ENCODE measurements at regions not wholly inside any gene's neighbourhood (a gene's known extent, or its start where the extent isn't known, plus 50 kb on each side); places are given as distances from the start of the nearest gene placed in this dataset.

- H3K27me3 ChIP-seq: no peaks in the 10 kb centered on the region
Observed at GRCh38 chr1:39145331-39145965, 59.0 kb upstream of the MACF1 start.

GRCh38 chr1:39146681-39147080 lies 57.8 kb upstream of the MACF1 start:
- DNase-seq: no peak
- Histone ChIP-seq H3K9me3 (no peaks in the 10 kb centered on the region), H3K27ac (no peak overlapping the region), H3K4me3 (no peak overlapping the region), H3K36me3 (no peaks in the 10 kb centered on the region), H3K4me1 (peaks cover 3 to 52% (median 30%) of the 10 kb centered on the region in 4 donors), H3K27me3 (no peaks in the 10 kb centered on the region)
- TF ChIP-seq EP300 (IDR thresholded peaks at IDR 0.05) (no peak), POLR2AphosphoS5 (IDR thresholded peaks at IDR 0.05) (no peak), CTCF (IDR thresholded peaks at IDR 0.05) (no peak), POLR2A (IDR thresholded peaks at IDR 0.05) (no peak)
- intact Hi-C loops (cut with DNase I; ENCODE audit: low total_unique reads): no loop called here

More at GRCh38 chr1:39145331-39145965, 59.0 kb upstream of the MACF1 start:
- WGBS, 5 donors: 88 to 96% (median 92%) methylated on average over 2 of the region's 2 CpGs
- Histone ChIP-seq H3K4me1 (peaks cover 0 to 44% (median 30%) of the 10 kb centered on the region in 4 donors), H3K9me3 (no peaks in the 10 kb centered on the region), H3K27ac (no peak overlapping the region), H3K4me3 (no peak overlapping the region), H3K36me3 (no peaks in the 10 kb centered on the region)
- DNase-seq: no peak
- TF ChIP-seq EP300 (IDR thresholded peaks at IDR 0.05) (no peak), CTCF (IDR thresholded peaks at IDR 0.05) (no peak), POLR2AphosphoS5 (IDR thresholded peaks at IDR 0.05) (no peak), POLR2A (IDR thresholded peaks at IDR 0.05) (no peak)
- intact Hi-C loops (cut with DNase I; ENCODE audit: low total_unique reads): no loop called here

GRCh38 chr1:39147099-39148025 lies 57.1 kb upstream of the MACF1 start:
- H3K27me3 ChIP-seq: no peaks in the 10 kb centered on the region
- TF ChIP-seq EP300 (IDR thresholded peaks at IDR 0.05): no peak
- no peak for TF ChIP-seq POLR2A (IDR thresholded peaks at IDR 0.05)
- TF ChIP-seq POLR2AphosphoS5 (IDR thresholded peaks at IDR 0.05): no peak
- no peak for TF ChIP-seq CTCF (IDR thresholded peaks at IDR 0.05)
- WGBS, 5 donors: 67 to 81% (median 70%) methylated on average over 3 of the region's 3 CpGs
- H3K4me3 ChIP-seq: no peak overlapping the region
- H3K36me3 ChIP-seq: no peaks in the 10 kb centered on the region
- H3K9me3 ChIP-seq: no peaks in the 10 kb centered on the region
- intact Hi-C loops (cut with DNase I; ENCODE audit: low total_unique reads): no loop called here
- H3K27ac ChIP-seq: no peak overlapping the region
- H3K4me1 ChIP-seq: peaks cover 10 to 53% (median 29%) of the 10 kb centered on the region in 4 donors
- no peak for DNase-seq

GRCh38 chr1:39148942-39149341 lies 55.6 kb upstream of the MACF1 start:
- Histone ChIP-seq H3K4me3 (no peak overlapping the region), H3K27me3 (no peaks in the 10 kb centered on the region), H3K9me3 (no peaks in the 10 kb centered on the region), H3K27ac (no peak overlapping the region), H3K4me1 (peaks cover 23 to 63% (median 36%) of the 10 kb centered on the region in 4 donors), H3K36me3 (no peaks in the 10 kb centered on the region)
- WGBS, 5 donors: 81 to 94% (median 88%) methylated on average over 4 of the region's 4 CpGs
- TF ChIP-seq EP300 (IDR thresholded peaks at IDR 0.05): no peak
- no peak for TF ChIP-seq CTCF (IDR thresholded peaks at IDR 0.05)
- DNase-seq: no peak
- intact Hi-C loops (cut with DNase I; ENCODE audit: low total_unique reads): no loop called here
